Neural crest cell (in vitro differentiated cells): ENCODE measurements at regions not wholly inside any gene's neighbourhood (a gene's known extent, or its start where the extent isn't known, plus 50 kb on each side); places are given as distances from the start of the nearest gene placed in this dataset.

ENCODE experiments used
- DNase-seq: peaks from one replicate; pipeline ENCODE4 v3.0.0; 2021; ENCODE audit warnings: low read depth, mixed read lengths, low spot score
- H3K27ac Mint-ChIP-seq: one replicate; pipeline ENCODE4 v1.8.0; 2021; ENCODE audit warnings: mild to moderate bottlenecking, mixed read lengths; ENCODE audit not compliant: unreplicated experiment
- H3K27me3 Mint-ChIP-seq: 2 replicates; pipeline ENCODE4 v1.8.0; 2021; ENCODE audit warnings: low read depth, mild to moderate bottlenecking, mixed read lengths
- H3K36me3 Mint-ChIP-seq: 2 replicates; pipeline ENCODE4 v1.8.0; 2021; ENCODE audit warnings: low read depth, mild to moderate bottlenecking, mixed read lengths
- H3K4me1 Mint-ChIP-seq: 2 replicates; pipeline ENCODE4 v1.8.0; 2021; ENCODE audit warnings: mixed read lengths
- H3K4me3 Mint-ChIP-seq: one replicate; pipeline ENCODE4 v1.8.0; 2021; ENCODE audit warnings: mild to moderate bottlenecking, mixed read lengths
- H3K9me3 Mint-ChIP-seq: 2 replicates; pipeline ENCODE4 v1.8.0; 2021; ENCODE audit warnings: mixed read lengths
- CTCF ChIP-seq: fragments of 200-600 bp; sonication (generic); conservative IDR thresholded peaks from 2 replicates; pipeline ENCODE4 v1.5.0; 2021; ENCODE audit warnings: antibody characterized with exemption, mild to moderate bottlenecking

GRCh38 chr2:161044921-161045320 is 115.3 kb upstream of the TANK start:
- Mint-ChIP-seq H3K36me3 (no peaks in the 10 kb centered on the region), H3K4me3 (no peak overlapping the region), H3K27me3 (no peaks in the 10 kb centered on the region), H3K4me1 (peaks cover 24% of the 10 kb centered on the region), H3K27ac (no peak overlapping the region), H3K9me3 (no peaks in the 10 kb centered on the region)
- no peak for TF ChIP-seq CTCF
- no peak for DNase-seq

GRCh38 chr2:161045726-161046125 is 114.5 kb upstream of the TANK start:
- H3K9me3 Mint-ChIP-seq = no peaks in the 10 kb centered on the region
- H3K27me3 Mint-ChIP-seq = no peaks in the 10 kb centered on the region
- no peak for DNase-seq
- peaks cover 24% of the 10 kb centered on the region for H3K4me1 Mint-ChIP-seq
- no peak overlapping the region for H3K4me3 Mint-ChIP-seq
- no peak overlapping the region for H3K27ac Mint-ChIP-seq
- no peak for TF ChIP-seq CTCF
- no peaks in the 10 kb centered on the region for H3K36me3 Mint-ChIP-seq

GRCh38 chr2:161046876-161047275 is 113.4 kb upstream of the TANK start:
- no peaks in the 10 kb centered on the region for H3K27me3 Mint-ChIP-seq
- peaks cover 24% of the 10 kb centered on the region for H3K4me1 Mint-ChIP-seq
- H3K27ac Mint-ChIP-seq = no peak overlapping the region
- no peaks in the 10 kb centered on the region for H3K36me3 Mint-ChIP-seq
- no peaks in the 10 kb centered on the region for H3K9me3 Mint-ChIP-seq
- DNase-seq = no peak
- H3K4me3 Mint-ChIP-seq = no peak overlapping the region
- no peak for TF ChIP-seq CTCF

GRCh38 chr2:161048317-161048716 is 111.9 kb upstream of the TANK start:
- H3K36me3 Mint-ChIP-seq = no peaks in the 10 kb centered on the region
- no peak overlapping the region for H3K27ac Mint-ChIP-seq
- DNase-seq = no peak
- TF ChIP-seq CTCF = no peak
- H3K27me3 Mint-ChIP-seq = no peaks in the 10 kb centered on the region
- H3K9me3 Mint-ChIP-seq = no peaks in the 10 kb centered on the region
- H3K4me3 Mint-ChIP-seq = no peak overlapping the region
- H3K4me1 Mint-ChIP-seq = peaks cover 12% of the 10 kb centered on the region

GRCh38 chr2:161049559-161049958 is 110.7 kb upstream of the TANK start:
- Mint-ChIP-seq H3K27ac (no peak overlapping the region), H3K27me3 (no peaks in the 10 kb centered on the region), H3K4me1 (peaks cover under 1% of the 10 kb centered on the region), H3K9me3 (no peaks in the 10 kb centered on the region), H3K36me3 (no peaks in the 10 kb centered on the region), H3K4me3 (no peak overlapping the region)
- TF ChIP-seq CTCF = no peak
- DNase-seq = no peak

- no peak for TF ChIP-seq CTCF
- H3K9me3 Mint-ChIP-seq = peaks cover 2% of the 10 kb centered on the region
These were observed 108.0 kb upstream of the TANK start for GRCh38 chr2:161052214-161052613.

More at GRCh38 chr2:161052214-161052613, 108.0 kb upstream of the TANK start:
- H3K36me3 Mint-ChIP-seq = no peaks in the 10 kb centered on the region
- no peak overlapping the region for H3K4me3 Mint-ChIP-seq
- no peak overlapping the region for H3K27ac Mint-ChIP-seq
- H3K4me1 Mint-ChIP-seq = no peaks in the 10 kb centered on the region
- no peak for DNase-seq
- no peaks in the 10 kb centered on the region for H3K27me3 Mint-ChIP-seq
